GM03348 (cell line): ENCODE measurements at regions not wholly inside any gene's neighbourhood (a gene's known extent, or its start where the extent isn't known, plus 50 kb on each side); places are given as distances from the start of the nearest gene placed in this dataset.
"Not testable (repeated sequence)": the region's sequence is repeated elsewhere in the genome, so short reads cannot be mapped to it uniquely, and the experiment has no call there.

Experiments used
- DNase-seq: peaks from one replicate; pipeline ENCODE4 v3.0.0; 2012; ENCODE audit warnings: low spot score

- peak; percentile 49 for DNase-seq
Measured at GRCh38 chr5:102617191-102618187, 118.7 kb upstream of the SLCO6A1 start.

GRCh38 chr5:102622262-102622661 lies 123.5 kb upstream of the SLCO6A1 start:
- DNase-seq: no peak

- no peak for DNase-seq
Measured at GRCh38 chr5:102623329-102624065, 124.7 kb upstream of the SLCO6A1 start.

- no peak for DNase-seq
Measured at GRCh38 chr5:102624405-102624804, 125.6 kb upstream of the SLCO6A1 start.

GRCh38 chr5:102625468-102625867 lies 126.7 kb upstream of the SLCO6A1 start:
- DNase-seq: no peak

- no peak for DNase-seq
Measured at GRCh38 chr5:102625928-102626327, 127.1 kb upstream of the SLCO6A1 start.

GRCh38 chr5:102627315-102627714 lies 127.8 kb upstream of the PAM start:
- DNase-seq: peak; percentile 36

GRCh38 chr5:102628441-102629175 lies 126.5 kb upstream of the PAM start:
- peak; percentile 74 for DNase-seq

- no peak for DNase-seq
Measured at GRCh38 chr5:102629827-102630605, 125.1 kb upstream of the PAM start.

- not testable (repeated sequence) for DNase-seq
Measured at GRCh38 chr5:102635399-102635798, 119.7 kb upstream of the PAM start.

- no peak for DNase-seq
Measured at GRCh38 chr5:102638316-102638715, 116.8 kb upstream of the PAM start.

GRCh38 chr5:102638912-102639652 lies 116.0 kb upstream of the PAM start:
- DNase-seq: peak; percentile 26

GRCh38 chr5:102649731-102650130 lies 105.4 kb upstream of the PAM start:
- peak; percentile 45 for DNase-seq

- no peak for DNase-seq
Measured at GRCh38 chr5:102651466-102651865, 103.6 kb upstream of the PAM start.

GRCh38 chr5:102654559-102655349 lies 100.4 kb upstream of the PAM start:
- DNase-seq: peak; percentile 63

- no peak for DNase-seq
Measured at GRCh38 chr5:102659151-102659550, 96.0 kb upstream of the PAM start.

GRCh38 chr5:102660111-102660510 lies 95.0 kb upstream of the PAM start:
- DNase-seq: no peak

GRCh38 chr5:102663749-102664530 lies 91.2 kb upstream of the PAM start:
- peak; percentile 18 for DNase-seq
